ENCODE measurements at regions not wholly inside any gene's neighbourhood (a gene's known extent, or its start where the extent isn't known, plus 50 kb on each side); places are given as distances from the start of the nearest gene placed in this dataset.

DNA sequence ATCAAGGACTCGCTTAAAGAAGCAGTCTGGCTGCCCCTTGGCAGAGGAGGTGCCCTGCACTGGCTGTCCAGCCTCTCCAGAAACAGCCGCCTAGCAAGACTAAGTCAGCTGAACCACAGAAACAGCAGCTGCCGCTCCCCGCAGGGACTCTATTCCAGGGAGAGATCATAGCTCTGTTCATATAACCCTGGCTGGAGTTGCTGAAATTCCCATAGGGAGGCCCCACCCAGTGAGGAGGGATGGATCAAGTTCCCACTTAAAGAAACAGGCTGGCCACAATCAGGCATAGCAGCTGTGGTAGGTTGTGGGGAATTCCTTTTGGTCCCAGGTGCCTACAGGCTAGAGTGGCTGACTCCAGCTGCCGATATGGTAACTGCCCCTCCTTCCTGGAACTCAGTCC lies 74.2 kb upstream of the MC4R start:
- no peak for TF ChIP-seq CTCF (IDR thresholded peaks at IDR 0.05)
- no peak for TF ChIP-seq POLR2A (IDR thresholded peaks at IDR 0.05)

All from Peyer's patch (tissue), 4 donors.